Endometrium (tissue), 2 donors: ENCODE measurements at regions not wholly inside any gene's neighbourhood (a gene's known extent, or its start where the extent isn't known, plus 50 kb on each side); places are given as distances from the start of the nearest gene placed in this dataset.
"Not testable (repeated sequence)": the region's sequence is repeated elsewhere in the genome, so short reads cannot be mapped to it uniquely, and the experiment has no call there.

Experiments
- FAIRE-seq: peaks from 2 replicates; lab custom pipeline; 2012; peaks lifted over from hg19 to GRCh38; lab: Jason Lieb, UNC
- donor health status: control.
- donor health status: control.

GRCh38 chr4:101418055-101418454, 70.7 kb upstream of the PPP3CA start:
- peak; percentile 12 for FAIRE-seq

GRCh38 chr4:101417046-101417445, 69.7 kb upstream of the PPP3CA start:
- FAIRE-seq, result no peak

- FAIRE-seq, result no peak
Observed at GRCh38 chr4:101415962-101416361, 68.6 kb upstream of the PPP3CA start.

GRCh38 chr4:101414496-101414895, 67.2 kb upstream of the PPP3CA start:
- no peak for FAIRE-seq

- no peak for FAIRE-seq
Observed at GRCh38 chr4:101411926-101412325, 64.6 kb upstream of the PPP3CA start.

GRCh38 chr4:101411281-101411910, 64.1 kb upstream of the PPP3CA start:
- not testable (repeated sequence) for FAIRE-seq

- FAIRE-seq, result no peak
Observed at GRCh38 chr4:101400096-101400495, 52.8 kb upstream of the PPP3CA start.

GRCh38 chr4:101398807-101399206, 51.5 kb upstream of the PPP3CA start:
- peak; percentile 26 for FAIRE-seq
